Posterior vena cava (tissue), 2 donors: ENCODE measurements at regions not wholly inside any gene's neighbourhood (a gene's known extent, or its start where the extent isn't known, plus 50 kb on each side); places are given as distances from the start of the nearest gene placed in this dataset.

Experiments
- DNase-seq: peaks from one replicate; pipeline ENCODE4 v3.0.0-alpha.2; 2020; ENCODE audit warnings: low spot score
- intact Hi-C, 2 donors: fragments of 100-400 bp; cut with DNase I; formaldehyde crosslinking; loops; one replicate each; pipeline versions ENCODE4 v1.14.1 to v1.14.2; 2022 to 2023
- donor health status: DM: yes; HTN: yes; CAD: no.
- donor health status: DM: yes; HTN: yes; CAD: no.

GRCh38 chr1:229759037-229759435, 133.0 kb downstream of the URB2 start:
- DNase-seq, result no peak
- intact Hi-C loops, result no loop called here

GRCh38 chr1:229759586-229759985, 133.5 kb downstream of the URB2 start:
- intact Hi-C loops, result no loop called here
- no peak for DNase-seq

GRCh38 chr1:229760478-229760996, 134.5 kb downstream of the URB2 start:
- no peak for DNase-seq
- intact Hi-C loops, result no loop called here

- no peak for DNase-seq
- intact Hi-C loops, result no loop called here
Observed at GRCh38 chr1:229762891-229763290, 136.8 kb downstream of the URB2 start.

- intact Hi-C loops, result no loop called here
Observed at GRCh38 chr1:229768232-229768631, 142.2 kb downstream of the URB2 start.

GRCh38 chr1:229769006-229769405, 143.0 kb downstream of the URB2 start:
- DNase-seq, result no peak
- intact Hi-C loops, result no loop called here

More at GRCh38 chr1:229768232-229768631, 142.2 kb downstream of the URB2 start:
- no peak for DNase-seq

GRCh38 chr1:229769809-229770208, 143.8 kb downstream of the URB2 start:
- intact Hi-C loops, result no loop called here
- DNase-seq, result no peak

- DNase-seq, result no peak
- intact Hi-C loops, result no loop called here
Observed at GRCh38 chr1:229778794-229779193, 152.7 kb downstream of the URB2 start.

- DNase-seq, result no peak
- intact Hi-C loops, result no loop called here
Observed at GRCh38 chr1:229781453-229781852, 155.4 kb downstream of the URB2 start.

GRCh38 chr1:229782469-229782868, 156.4 kb downstream of the URB2 start:
- DNase-seq, result no peak
- intact Hi-C loops, result no loop called here

- intact Hi-C loops, result no loop called here
- no peak for DNase-seq
Observed at GRCh38 chr1:229784834-229785233, 158.8 kb downstream of the URB2 start.

GRCh38 chr1:229786974-229787610, 161.0 kb downstream of the URB2 start:
- no peak for DNase-seq
- intact Hi-C loops, result no loop called here

GRCh38 chr1:229788004-229788403, 162.0 kb downstream of the URB2 start:
- intact Hi-C loops, result no loop called here
- DNase-seq, result no peak

GRCh38 chr1:229792012-229792975, 166.2 kb downstream of the URB2 start:
- intact Hi-C loops, result no loop called here
- no peak for DNase-seq

- no peak for DNase-seq
- intact Hi-C loops, result no loop called here
Observed at GRCh38 chr1:229793488-229793887, 167.4 kb downstream of the URB2 start.

GRCh38 chr1:229798558-229798957, 172.5 kb downstream of the URB2 start:
- DNase-seq, result no peak
- intact Hi-C loops, result no loop called here

GRCh38 chr1:229803626-229804217, 177.7 kb downstream of the URB2 start:
- intact Hi-C loops, result no loop called here
- no peak for DNase-seq

GRCh38 chr1:229808272-229808671, 182.2 kb downstream of the URB2 start:
- intact Hi-C loops, result no loop called here
- DNase-seq, result no peak

- intact Hi-C loops, result no loop called here
- DNase-seq, result no peak
Observed at GRCh38 chr1:229810140-229810539, 184.1 kb downstream of the URB2 start.

GRCh38 chr1:229810961-229811360, 184.9 kb downstream of the URB2 start:
- intact Hi-C loops, result no loop called here
- DNase-seq, result no peak
